ENCODE measurements at regions not wholly inside any gene's neighbourhood (a gene's known extent, or its start where the extent isn't known, plus 50 kb on each side); places are given as distances from the start of the nearest gene placed in this dataset.

DNA sequence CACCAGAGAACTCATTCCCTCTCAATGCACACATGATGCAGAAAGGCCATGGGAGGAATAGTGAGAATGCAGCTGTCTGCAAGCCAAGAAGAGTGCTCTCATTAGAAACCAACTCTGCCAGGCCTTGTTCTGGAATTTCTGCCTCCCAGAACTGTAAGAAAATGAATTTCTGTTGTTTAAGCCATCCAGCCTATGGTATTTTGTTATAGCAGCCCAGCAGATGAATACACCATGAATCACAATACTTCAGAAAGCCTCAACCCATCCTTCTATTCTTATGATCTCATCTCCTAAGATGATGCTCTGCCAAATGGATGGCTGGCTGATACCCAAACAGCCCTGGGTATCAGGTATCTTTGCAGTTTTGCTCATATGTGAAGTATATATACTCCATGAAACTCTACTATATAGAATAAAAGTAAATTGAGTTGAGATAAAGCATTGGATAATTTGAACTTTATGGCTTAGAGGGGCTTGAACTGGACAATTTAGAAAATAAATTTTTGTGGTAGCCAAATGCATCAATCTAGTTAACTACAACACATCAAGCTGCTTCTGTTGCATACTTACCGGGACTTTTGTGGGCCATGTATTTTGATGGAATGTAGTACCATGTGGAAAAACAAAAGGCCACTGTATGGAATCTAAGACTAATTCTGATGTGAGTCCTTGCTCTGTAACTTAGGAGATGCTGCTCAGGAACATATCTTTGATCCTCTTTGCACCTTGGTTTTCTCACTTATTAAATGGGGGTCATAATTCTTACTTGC lies 245.9 kb downstream of the HS3ST1 start:
- FAIRE-seq, result no peak
- H3K9ac ChIP-seq (ENCODE audit: low read length in 3 of 3), result no peak overlapping the region
- no peaks in the 10 kb centered on the region for H3K27me3 ChIP-seq (ENCODE audit: control insufficient read depth, insufficient read depth, low read length)
- H3K4me3 ChIP-seq (ENCODE audit: low read length in 3 of 3), result no peak overlapping the region
- intact Hi-C loops (cut with DNase I), result no loop called here
- no peaks in the 10 kb centered on the region for H3K4me1 ChIP-seq (ENCODE audit: control insufficient read depth in 2 of 3, insufficient read depth in 2 of 3, low read depth in 1 of 3, low read length in 3 of 3)
- H3K9me3 ChIP-seq (ENCODE audit: control insufficient read depth in 2 of 3, insufficient read depth in 1 of 3, low read length in 3 of 3), result no peaks in the 10 kb centered on the region
- no peaks in the 10 kb centered on the region for H3K36me3 ChIP-seq (ENCODE audit: control insufficient read depth in 2 of 3, insufficient read depth in 3 of 3, low read length in 3 of 3)
- TF ChIP-seq, protein P1, sequence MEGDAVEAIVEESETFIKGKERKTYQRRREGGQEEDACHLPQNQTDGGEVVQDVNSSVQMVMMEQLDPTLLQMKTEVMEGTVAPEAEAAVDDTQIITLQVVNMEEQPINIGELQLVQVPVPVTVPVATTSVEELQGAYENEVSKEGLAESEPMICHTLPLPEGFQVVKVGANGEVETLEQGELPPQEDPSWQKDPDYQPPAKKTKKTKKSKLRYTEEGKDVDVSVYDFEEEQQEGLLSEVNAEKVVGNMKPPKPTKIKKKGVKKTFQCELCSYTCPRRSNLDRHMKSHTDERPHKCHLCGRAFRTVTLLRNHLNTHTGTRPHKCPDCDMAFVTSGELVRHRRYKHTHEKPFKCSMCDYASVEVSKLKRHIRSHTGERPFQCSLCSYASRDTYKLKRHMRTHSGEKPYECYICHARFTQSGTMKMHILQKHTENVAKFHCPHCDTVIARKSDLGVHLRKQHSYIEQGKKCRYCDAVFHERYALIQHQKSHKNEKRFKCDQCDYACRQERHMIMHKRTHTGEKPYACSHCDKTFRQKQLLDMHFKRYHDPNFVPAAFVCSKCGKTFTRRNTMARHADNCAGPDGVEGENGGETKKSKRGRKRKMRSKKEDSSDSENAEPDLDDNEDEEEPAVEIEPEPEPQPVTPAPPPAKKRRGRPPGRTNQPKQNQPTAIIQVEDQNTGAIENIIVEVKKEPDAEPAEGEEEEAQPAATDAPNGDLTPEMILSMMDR (IDR thresholded peaks at IDR 0.05; ENCODE audit: borderline replicate concordance, extremely low read depth, insufficient read depth), result no peak
- no peak for DNase-seq
- H3K27ac ChIP-seq (ENCODE audit: low read depth in 2 of 2, low read length in 2 of 2), result no peak overlapping the region

DNA sequence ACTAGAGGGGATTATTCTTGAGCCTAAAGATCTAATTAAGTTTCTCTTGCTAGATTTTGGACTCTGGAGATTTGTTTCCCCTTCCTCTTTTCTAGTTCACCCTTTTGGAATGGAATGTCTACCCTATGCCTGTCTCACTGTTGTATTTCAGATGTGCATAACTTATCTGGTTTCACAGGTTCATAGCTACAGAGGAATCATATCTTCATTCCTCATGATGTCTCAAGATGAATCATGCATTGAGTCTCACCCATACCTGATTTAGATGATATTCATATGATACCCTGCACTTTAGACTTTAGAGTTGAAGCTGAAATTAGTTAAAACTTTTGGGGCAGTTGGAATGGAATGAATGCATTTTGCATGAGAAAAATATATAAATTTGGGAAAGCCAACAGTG lies 246.7 kb downstream of the HS3ST1 start:
- Histone ChIP-seq H3K4me3 (ENCODE audit: low read length in 3 of 3) (no peak overlapping the region), H3K27ac (ENCODE audit: low read depth in 2 of 2, low read length in 2 of 2) (no peak overlapping the region), H3K9me3 (ENCODE audit: control insufficient read depth in 2 of 3, insufficient read depth in 1 of 3, low read length in 3 of 3) (no peaks in the 10 kb centered on the region), H3K27me3 (ENCODE audit: control insufficient read depth, insufficient read depth, low read length) (no peaks in the 10 kb centered on the region), H3K4me1 (ENCODE audit: control insufficient read depth in 2 of 3, insufficient read depth in 2 of 3, low read depth in 1 of 3, low read length in 3 of 3) (no peaks in the 10 kb centered on the region), H3K36me3 (ENCODE audit: control insufficient read depth in 2 of 3, insufficient read depth in 3 of 3, low read length in 3 of 3) (no peaks in the 10 kb centered on the region), H3K9ac (ENCODE audit: low read length in 3 of 3) (no peak overlapping the region)
- TF ChIP-seq, protein P1 (IDR thresholded peaks at IDR 0.05; ENCODE audit: borderline replicate concordance, extremely low read depth, insufficient read depth), result no peak
- intact Hi-C loops (cut with DNase I), result no loop called here
- FAIRE-seq, result no peak
- DNase-seq, result no peak

DNA sequence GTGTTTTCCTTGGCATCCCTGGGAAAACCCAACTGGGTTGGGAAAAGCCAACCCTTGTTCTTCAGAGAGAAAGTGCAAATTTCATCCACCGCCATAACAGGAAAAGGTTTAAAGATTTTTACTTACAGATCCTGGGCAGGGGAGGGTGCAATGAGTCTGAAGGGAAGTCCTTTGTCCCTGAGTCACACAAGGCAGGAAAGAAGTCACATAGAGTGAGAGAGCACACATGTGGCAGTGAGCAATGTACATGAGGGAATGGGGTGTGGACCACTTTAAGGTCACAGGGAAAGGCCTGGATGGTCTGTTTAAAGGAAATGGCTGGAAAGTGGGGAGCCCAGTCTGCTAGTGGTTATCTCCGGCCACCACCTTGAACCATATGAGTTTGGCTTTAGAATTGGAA lies 248.9 kb downstream of the HS3ST1 start:
- Histone ChIP-seq H3K4me1 (ENCODE audit: control insufficient read depth in 2 of 3, insufficient read depth in 2 of 3, low read depth in 1 of 3, low read length in 3 of 3) (no peaks in the 10 kb centered on the region), H3K27ac (ENCODE audit: low read depth in 2 of 2, low read length in 2 of 2) (no peak overlapping the region), H3K4me3 (ENCODE audit: low read length in 3 of 3) (no peak overlapping the region), H3K36me3 (ENCODE audit: control insufficient read depth in 2 of 3, insufficient read depth in 3 of 3, low read length in 3 of 3) (no peaks in the 10 kb centered on the region), H3K27me3 (ENCODE audit: control insufficient read depth, insufficient read depth, low read length) (no peaks in the 10 kb centered on the region), H3K9me3 (ENCODE audit: control insufficient read depth in 2 of 3, insufficient read depth in 1 of 3, low read length in 3 of 3) (no peaks in the 10 kb centered on the region), H3K9ac (ENCODE audit: low read length in 3 of 3) (no peak overlapping the region)
- intact Hi-C loops (cut with DNase I), result no loop called here
- FAIRE-seq (no peak), DNase-seq (no peak)
- TF ChIP-seq, protein P1 (IDR thresholded peaks at IDR 0.05; ENCODE audit: borderline replicate concordance, extremely low read depth, insufficient read depth), result no peak

DNA sequence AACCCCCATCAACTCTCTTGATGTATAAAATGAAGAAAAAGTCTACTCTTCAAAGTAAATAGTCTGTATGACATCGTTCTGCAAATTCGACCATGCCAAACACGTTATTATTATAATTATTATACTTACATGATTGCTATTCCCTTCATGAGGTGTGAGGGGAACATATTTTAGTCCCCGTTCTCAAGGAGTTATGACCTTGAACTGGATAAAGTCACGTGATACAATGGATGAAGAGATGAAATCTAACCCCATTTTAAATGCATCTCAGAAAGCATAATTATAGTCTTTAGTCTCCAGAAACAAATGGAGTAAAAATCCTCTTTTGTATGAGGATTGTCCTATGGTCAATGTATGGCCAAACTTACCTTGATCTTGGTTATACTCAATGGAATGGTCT lies 250.3 kb downstream of the HS3ST1 start:
- TF ChIP-seq, protein P1 (IDR thresholded peaks at IDR 0.05; ENCODE audit: borderline replicate concordance, extremely low read depth, insufficient read depth), result no peak
- H3K9ac ChIP-seq (ENCODE audit: low read length in 3 of 3), result no peak overlapping the region
- intact Hi-C loops (cut with DNase I), result no loop called here
- no peaks in the 10 kb centered on the region for H3K9me3 ChIP-seq (ENCODE audit: control insufficient read depth in 2 of 3, insufficient read depth in 1 of 3, low read length in 3 of 3)
- FAIRE-seq (no peak), DNase-seq (no peak)
- no peak overlapping the region for H3K4me3 ChIP-seq (ENCODE audit: low read length in 3 of 3)
- H3K27me3 ChIP-seq (ENCODE audit: control insufficient read depth, insufficient read depth, low read length), result no peaks in the 10 kb centered on the region
- no peak overlapping the region for H3K27ac ChIP-seq (ENCODE audit: low read depth in 2 of 2, low read length in 2 of 2)
- H3K4me1 ChIP-seq (ENCODE audit: control insufficient read depth in 2 of 3, insufficient read depth in 2 of 3, low read depth in 1 of 3, low read length in 3 of 3), result no peaks in the 10 kb centered on the region
- H3K36me3 ChIP-seq (ENCODE audit: control insufficient read depth in 2 of 3, insufficient read depth in 3 of 3, low read length in 3 of 3), result no peaks in the 10 kb centered on the region

Data from kidney (tissue), 13 donors.